Ovary (tissue), 3 donors: ENCODE measurements at regions not wholly inside any gene's neighbourhood (a gene's known extent, or its start where the extent isn't known, plus 50 kb on each side); places are given as distances from the start of the nearest gene placed in this dataset.

Experiments used
- EP300 ChIP-seq: sonication (generic); formaldehyde crosslinking; IDR thresholded peaks from one replicate; pipeline ENCODE4 v1.6.1; 2017; ENCODE audit warnings: antibody characterized with exemption
- TF ChIP-seq, protein P1 (sequence below), 3 donors: fragments of 450-650 bp in 2 of 3; fragments of 200-600 bp in 1 of 3; IDR thresholded peaks; one replicate each; pipeline versions ENCODE4 v1.5.1 to v1.8.0; 2016 to 2022; ENCODE audit warnings: antibody characterized with exemption in 3 of 3, mild to moderate bottlenecking in 1 of 3
- donor health status: DM: no; HTN: no; CAD: no.

DNA sequence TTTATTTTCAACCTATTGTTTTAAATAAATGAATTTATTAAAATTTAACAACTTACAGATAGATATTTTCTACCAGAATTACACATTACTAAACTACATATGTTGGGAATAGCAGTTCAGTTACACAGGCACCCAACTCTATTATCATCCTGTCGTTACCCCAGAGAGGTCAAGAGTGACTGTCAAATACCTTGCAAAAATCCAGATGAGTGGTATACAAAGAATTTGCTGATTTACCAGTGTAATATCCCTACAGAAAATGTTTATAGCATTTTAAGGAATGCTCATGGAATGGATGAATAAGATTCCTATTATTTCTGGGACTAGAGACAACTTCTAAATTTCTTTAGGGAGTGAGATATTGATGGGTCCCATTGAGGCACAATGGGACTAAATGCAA lies 300.7 kb upstream of the RGS18 start:
- TF ChIP-seq EP300, result no peak
- TF ChIP-seq, protein P1, sequence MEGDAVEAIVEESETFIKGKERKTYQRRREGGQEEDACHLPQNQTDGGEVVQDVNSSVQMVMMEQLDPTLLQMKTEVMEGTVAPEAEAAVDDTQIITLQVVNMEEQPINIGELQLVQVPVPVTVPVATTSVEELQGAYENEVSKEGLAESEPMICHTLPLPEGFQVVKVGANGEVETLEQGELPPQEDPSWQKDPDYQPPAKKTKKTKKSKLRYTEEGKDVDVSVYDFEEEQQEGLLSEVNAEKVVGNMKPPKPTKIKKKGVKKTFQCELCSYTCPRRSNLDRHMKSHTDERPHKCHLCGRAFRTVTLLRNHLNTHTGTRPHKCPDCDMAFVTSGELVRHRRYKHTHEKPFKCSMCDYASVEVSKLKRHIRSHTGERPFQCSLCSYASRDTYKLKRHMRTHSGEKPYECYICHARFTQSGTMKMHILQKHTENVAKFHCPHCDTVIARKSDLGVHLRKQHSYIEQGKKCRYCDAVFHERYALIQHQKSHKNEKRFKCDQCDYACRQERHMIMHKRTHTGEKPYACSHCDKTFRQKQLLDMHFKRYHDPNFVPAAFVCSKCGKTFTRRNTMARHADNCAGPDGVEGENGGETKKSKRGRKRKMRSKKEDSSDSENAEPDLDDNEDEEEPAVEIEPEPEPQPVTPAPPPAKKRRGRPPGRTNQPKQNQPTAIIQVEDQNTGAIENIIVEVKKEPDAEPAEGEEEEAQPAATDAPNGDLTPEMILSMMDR (IDR thresholded peaks at IDR 0.05), result no peak
